HFFc6 (cell line): ENCODE measurements at regions not wholly inside any gene's neighbourhood (a gene's known extent, or its start where the extent isn't known, plus 50 kb on each side); places are given as distances from the start of the nearest gene placed in this dataset.

Experiments used
- DNase-seq: peaks from one replicate; pipeline ENCODE4 v3.0.0-alpha.2; 2018
- H3K27ac Mint-ChIP-seq: 2 replicates; pipeline ENCODE4 v1.8.0; 2020; ENCODE audit warnings: mild to moderate bottlenecking, mixed read lengths
- H3K27me3 Mint-ChIP-seq: 2 replicates; pipeline ENCODE4 v1.8.0; 2021; ENCODE audit warnings: mild to moderate bottlenecking, moderate library complexity, mixed read lengths; ENCODE audit not compliant: insufficient read depth
- H3K36me3 Mint-ChIP-seq: 2 replicates; pipeline ENCODE4 v1.8.0; 2021; ENCODE audit warnings: low read depth, mixed read lengths
- H3K4me1 Mint-ChIP-seq: 2 replicates; pipeline ENCODE4 v1.8.0; 2020; ENCODE audit warnings: low read depth, mixed read lengths
- H3K4me3 Mint-ChIP-seq: 2 replicates; pipeline ENCODE4 v1.8.0; 2020; ENCODE audit warnings: mild to moderate bottlenecking, moderate library complexity, mixed read lengths
- H3K9me3 Mint-ChIP-seq: 2 replicates; pipeline ENCODE4 v1.8.0; 2020; ENCODE audit warnings: mild to moderate bottlenecking, mixed read lengths
- TF ChIP-seq, protein P1 (sequence below): fragments of 200-600 bp; sonication (generic); IDR thresholded peaks from 2 replicates; pipeline ENCODE4 v1.5.0; 2021; ENCODE audit warnings: antibody characterized with exemption, mild to moderate bottlenecking

DNA sequence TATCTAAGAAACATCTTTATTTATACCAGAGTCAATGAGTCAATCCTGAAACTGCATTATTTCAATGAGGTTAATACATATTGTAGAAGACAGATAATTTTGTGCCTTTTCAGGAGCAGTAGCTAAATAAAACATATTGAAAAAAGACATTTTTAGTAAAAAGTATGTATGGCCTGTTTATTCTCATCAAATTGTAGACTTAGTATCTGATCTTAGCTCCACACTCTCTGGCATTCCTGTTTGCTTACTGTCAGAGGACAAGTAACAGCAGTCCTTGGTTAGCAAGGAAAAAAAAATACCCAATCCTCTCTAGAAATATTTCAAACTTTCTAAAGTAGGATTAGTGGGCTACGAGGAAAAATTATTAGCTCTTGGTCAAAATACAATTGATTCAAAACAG is 50.5 kb upstream of the GUCY1A1 start:
- no peak for DNase-seq
- no peak overlapping the region for H3K4me3 Mint-ChIP-seq
- no peaks in the 10 kb centered on the region; the same call in 1 of the 2 replicates for H3K27me3 Mint-ChIP-seq
- H3K36me3 Mint-ChIP-seq, result no peaks in the 10 kb centered on the region
- no peaks in the 10 kb centered on the region; the same call in 1 of the 2 replicates for H3K4me1 Mint-ChIP-seq
- TF ChIP-seq, protein P1, sequence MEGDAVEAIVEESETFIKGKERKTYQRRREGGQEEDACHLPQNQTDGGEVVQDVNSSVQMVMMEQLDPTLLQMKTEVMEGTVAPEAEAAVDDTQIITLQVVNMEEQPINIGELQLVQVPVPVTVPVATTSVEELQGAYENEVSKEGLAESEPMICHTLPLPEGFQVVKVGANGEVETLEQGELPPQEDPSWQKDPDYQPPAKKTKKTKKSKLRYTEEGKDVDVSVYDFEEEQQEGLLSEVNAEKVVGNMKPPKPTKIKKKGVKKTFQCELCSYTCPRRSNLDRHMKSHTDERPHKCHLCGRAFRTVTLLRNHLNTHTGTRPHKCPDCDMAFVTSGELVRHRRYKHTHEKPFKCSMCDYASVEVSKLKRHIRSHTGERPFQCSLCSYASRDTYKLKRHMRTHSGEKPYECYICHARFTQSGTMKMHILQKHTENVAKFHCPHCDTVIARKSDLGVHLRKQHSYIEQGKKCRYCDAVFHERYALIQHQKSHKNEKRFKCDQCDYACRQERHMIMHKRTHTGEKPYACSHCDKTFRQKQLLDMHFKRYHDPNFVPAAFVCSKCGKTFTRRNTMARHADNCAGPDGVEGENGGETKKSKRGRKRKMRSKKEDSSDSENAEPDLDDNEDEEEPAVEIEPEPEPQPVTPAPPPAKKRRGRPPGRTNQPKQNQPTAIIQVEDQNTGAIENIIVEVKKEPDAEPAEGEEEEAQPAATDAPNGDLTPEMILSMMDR, result no peak
- peaks cover 9% of the 10 kb centered on the region; the same call in 1 of the 2 replicates for H3K9me3 Mint-ChIP-seq
- H3K27ac Mint-ChIP-seq, result no peak overlapping the region

DNA sequence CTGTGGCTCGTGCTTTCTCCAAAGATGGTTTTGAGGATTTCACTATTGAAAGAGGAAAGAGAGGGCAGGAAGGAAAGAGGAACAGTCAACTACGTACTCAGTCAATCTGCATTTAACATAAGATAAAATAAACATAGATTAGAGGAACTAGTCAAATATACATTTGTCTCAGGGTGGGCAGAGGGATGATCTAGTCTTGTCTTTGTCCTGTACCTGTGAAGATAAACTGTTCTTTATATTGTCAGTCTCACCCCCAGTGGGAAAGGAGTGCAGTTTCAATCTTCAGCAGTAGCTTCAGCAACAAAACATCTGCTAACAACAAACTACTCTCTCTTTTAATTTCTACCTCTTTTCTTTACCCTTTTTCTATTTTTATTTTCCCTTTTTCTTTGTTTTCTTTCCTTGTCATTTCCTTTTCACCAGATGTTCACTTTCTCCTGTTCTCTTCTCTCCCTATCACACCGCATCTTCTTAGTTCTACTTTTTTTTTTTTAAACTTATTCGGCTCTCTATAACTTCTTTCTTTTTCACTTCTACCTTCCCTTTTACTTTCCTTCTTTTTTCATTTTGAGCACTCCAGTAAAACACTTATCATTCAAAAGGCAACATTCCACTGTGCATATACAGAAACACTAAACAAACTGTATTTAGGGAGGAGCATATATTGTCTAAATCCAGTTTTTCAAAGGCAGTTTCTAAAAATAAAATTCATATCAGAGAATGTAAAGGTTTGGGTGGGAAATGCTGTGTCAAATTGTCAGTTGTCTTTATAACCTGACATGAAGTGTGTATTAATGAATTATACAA is 51.4 kb upstream of the GUCY1A1 start:
- H3K4me3 Mint-ChIP-seq, result no peak overlapping the region
- TF ChIP-seq, protein P1, result no peak
- no peaks in the 10 kb centered on the region; the same call in 1 of the 2 replicates for H3K4me1 Mint-ChIP-seq
- DNase-seq, result no peak
- no peak overlapping the region for H3K27ac Mint-ChIP-seq
- H3K27me3 Mint-ChIP-seq, result no peaks in the 10 kb centered on the region; the same call in 1 of the 2 replicates
- H3K36me3 Mint-ChIP-seq, result no peaks in the 10 kb centered on the region
- peaks cover 12% of the 10 kb centered on the region; the same call in 1 of the 2 replicates for H3K9me3 Mint-ChIP-seq

DNA sequence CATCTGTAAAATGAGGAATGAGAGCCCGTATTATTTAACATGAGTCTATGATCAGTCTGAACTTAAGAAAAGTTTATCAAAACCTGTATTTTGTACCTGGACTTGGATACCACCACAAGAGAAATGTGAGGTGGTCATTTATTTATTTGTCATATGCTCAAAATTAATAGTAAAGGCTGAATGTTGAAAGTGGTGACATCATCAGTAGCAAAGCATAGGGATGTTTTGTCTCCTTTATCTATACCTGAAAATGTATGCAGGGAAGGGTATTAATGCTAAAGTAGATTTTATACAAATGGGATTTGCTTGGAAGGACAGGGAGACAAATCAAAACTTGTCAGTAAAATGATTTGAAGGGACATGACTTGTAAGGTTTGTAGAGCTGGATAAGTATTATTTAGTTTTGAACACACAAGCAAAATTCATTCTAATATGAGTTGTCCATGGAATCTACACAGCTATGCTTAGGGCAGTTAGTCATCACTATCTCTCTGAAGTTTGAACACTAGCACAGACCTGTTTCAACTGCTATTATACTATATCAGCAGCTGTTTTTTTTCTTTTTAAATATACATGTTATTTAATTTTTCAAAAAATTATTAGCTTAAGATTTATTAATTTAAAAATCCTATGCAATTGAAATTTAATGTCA is 52.4 kb upstream of the GUCY1A1 start:
- TF ChIP-seq, protein P1, result no peak

DNA sequence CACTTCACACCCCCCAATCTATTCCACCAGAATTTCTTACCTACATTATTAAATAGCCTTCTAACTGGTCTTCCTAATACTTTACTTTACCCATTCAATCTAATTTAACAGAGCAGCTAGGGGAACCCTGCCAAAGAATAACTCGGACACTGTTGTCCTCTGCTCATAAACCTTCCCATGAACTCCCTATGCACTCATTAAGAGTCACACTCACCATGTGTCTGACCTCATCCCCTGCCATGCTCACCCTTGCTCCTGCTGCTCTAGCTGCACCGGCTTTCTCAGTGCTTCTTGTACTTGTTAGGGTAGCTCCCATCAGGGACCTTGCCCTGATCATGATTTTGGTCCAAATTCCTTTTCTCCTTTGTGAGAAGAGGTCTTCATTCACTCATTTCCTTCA is 54.6 kb upstream of the GUCY1A1 start:
- Mint-ChIP-seq H3K4me1 (no peaks in the 10 kb centered on the region; the same call in 1 of the 2 replicates), H3K36me3 (no peaks in the 10 kb centered on the region; the same call in 1 of the 2 replicates), H3K4me3 (no peak overlapping the region), H3K27me3 (peaks cover 2% of the 10 kb centered on the region; the same call in 1 of the 2 replicates), H3K9me3 (peaks cover 17% of the 10 kb centered on the region; the same call in 1 of the 2 replicates), H3K27ac (no peak overlapping the region)
- DNase-seq, result no peak
- TF ChIP-seq, protein P1, result no peak

More for the DNA sequence above, 52.4 kb upstream of the GUCY1A1 start:
- Mint-ChIP-seq H3K9me3 (peaks cover 17% of the 10 kb centered on the region; the same call in 1 of the 2 replicates), H3K27me3 (no peaks in the 10 kb centered on the region; the same call in 1 of the 2 replicates), H3K4me1 (no peaks in the 10 kb centered on the region; the same call in 1 of the 2 replicates), H3K36me3 (no peaks in the 10 kb centered on the region; the same call in 1 of the 2 replicates), H3K27ac (no peak overlapping the region), H3K4me3 (no peak overlapping the region)
- DNase-seq, result peak; percentile 53

DNA sequence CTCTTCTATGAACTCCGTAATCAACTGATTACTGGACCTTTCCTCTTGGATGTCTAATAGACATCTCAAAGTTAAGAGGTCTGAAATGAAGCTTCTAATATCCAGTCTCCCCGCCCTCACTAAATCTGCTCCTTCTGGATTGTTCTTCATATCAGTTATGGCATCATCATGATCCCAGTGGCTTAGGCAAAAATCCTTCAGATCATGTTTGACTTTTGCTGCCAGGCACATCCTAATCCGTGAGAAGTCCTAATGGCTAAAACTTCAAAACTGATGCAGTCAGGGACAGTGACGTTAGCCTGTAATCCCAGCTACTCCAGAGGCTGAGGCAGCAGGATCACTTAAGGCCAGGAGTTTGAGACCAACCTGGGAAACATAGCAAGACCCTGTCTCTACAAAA is 55.1 kb upstream of the GUCY1A1 start:
- Mint-ChIP-seq H3K4me1 (no peaks in the 10 kb centered on the region; the same call in 1 of the 2 replicates), H3K27ac (no peak overlapping the region), H3K9me3 (peaks cover 17% of the 10 kb centered on the region; the same call in 1 of the 2 replicates), H3K4me3 (no peak overlapping the region), H3K36me3 (no peaks in the 10 kb centered on the region; the same call in 1 of the 2 replicates), H3K27me3 (peaks cover 2% of the 10 kb centered on the region; the same call in 1 of the 2 replicates)
- no peak for DNase-seq
- TF ChIP-seq, protein P1, result no peak
